Neural progenitor cell (in vitro differentiated cells): ENCODE measurements at regions not wholly inside any gene's neighbourhood (a gene's known extent, or its start where the extent isn't known, plus 50 kb on each side); places are given as distances from the start of the nearest gene placed in this dataset.
A peak's percentile ranks its signal among the peaks of the same experiment; 100 is the strongest.

Experiments
- DNase-seq: peaks from one replicate; pipeline ENCODE4 v3.0.0-alpha.2; 2016; ENCODE audit warnings: low spot score
- H2AFZ ChIP-seq: fragments of 200-600 bp; sonication (generic); replicated peaks from 2 replicates; pipeline ENCODE4 v1.6.1; 2016; ENCODE audit warnings: antibody characterized with exemption
- H3F3A ChIP-seq: fragments of 200-600 bp; sonication (generic); 2 replicates; pipeline ENCODE4 v1.6.1; 2016; ENCODE audit warnings: antibody characterized with exemption, low read depth
- H3K27ac ChIP-seq: fragments of 200-600 bp; sonication (generic); 2 replicates; pipeline ENCODE4 v1.5.1; 2016; ENCODE audit warnings: mild to moderate bottlenecking
- H3K27me3 ChIP-seq: fragments of 200-600 bp; sonication (generic); 2 replicates; pipeline ENCODE4 v1.6.1; 2016; ENCODE audit warnings: mild to moderate bottlenecking, moderate library complexity
- H3K36me3 ChIP-seq: fragments of 200-600 bp; sonication (generic); 2 replicates; pipeline ENCODE4 v1.5.1; 2016
- H3K4me1 ChIP-seq: fragments of 200-600 bp; sonication (generic); 2 replicates; pipeline ENCODE4 v1.6.1; 2016; ENCODE audit warnings: mixed run types
- H3K4me2 ChIP-seq: fragments of 200-600 bp; sonication (generic); 2 replicates; pipeline ENCODE4 v1.6.1; 2016
- H3K4me3 ChIP-seq: fragments of 200-600 bp; sonication (generic); 2 replicates; pipeline ENCODE4 v1.5.1; 2016
- H3K79me2 ChIP-seq: fragments of 200-600 bp; sonication (generic); 2 replicates; pipeline ENCODE4 v1.6.1; 2016; ENCODE audit warnings: low read depth
- H3K9ac ChIP-seq: fragments of 200-600 bp; sonication (generic); 2 replicates; pipeline ENCODE4 v1.6.1; 2016
- H3K9me3 ChIP-seq: fragments of 200-600 bp; sonication (generic); 2 replicates; pipeline ENCODE4 v1.5.1; 2016; ENCODE audit warnings: low read depth
- H4K20me1 ChIP-seq: fragments of 200-600 bp; sonication (generic); 2 replicates; pipeline ENCODE4 v1.6.1; 2016; ENCODE audit warnings: low read depth
- H3K27ac Mint-ChIP-seq: 3 replicates; pipeline ENCODE4 v1.8.0; 2021; ENCODE audit warnings: mixed read lengths
- H3K27me3 Mint-ChIP-seq: 2 replicates; pipeline ENCODE4 v1.8.0; 2022; ENCODE audit warnings: low read depth, mild to moderate bottlenecking, inconsistent platforms, moderate library complexity, mixed read lengths; ENCODE audit not compliant: insufficient read depth
- H3K36me3 Mint-ChIP-seq: 3 replicates; pipeline ENCODE4 v1.8.0; 2021; ENCODE audit warnings: mixed read lengths
- H3K4me1 Mint-ChIP-seq: 3 replicates; pipeline ENCODE4 v1.8.0; 2021; ENCODE audit warnings: mixed read lengths
- H3K4me3 Mint-ChIP-seq: 3 replicates; pipeline ENCODE4 v1.8.0; 2021; ENCODE audit warnings: mild to moderate bottlenecking, moderate library complexity, mixed read lengths
- H3K9me3 Mint-ChIP-seq: 3 replicates; pipeline ENCODE4 v1.8.0; 2020; ENCODE audit warnings: mixed read lengths
- EZH2 ChIP-seq: fragments of 200-600 bp; sonication (generic); IDR thresholded peaks from 2 replicates; pipeline ENCODE4 v1.6.1; 2017; ENCODE audit warnings: antibody characterized with exemption, mild to moderate bottlenecking, moderate library complexity
- EZH2phosphoT487 ChIP-seq: fragments of 200-600 bp; sonication (generic); IDR thresholded peaks from 2 replicates; pipeline ENCODE4 v1.6.1; 2017; ENCODE audit warnings: antibody characterized with exemption
- TF ChIP-seq, protein P1 (sequence below): fragments of 200-600 bp; sonication (generic); IDR thresholded peaks from 2 replicates; pipeline ENCODE4 v1.5.1; 2017; ENCODE audit warnings: antibody characterized with exemption, mild to moderate bottlenecking

DNA sequence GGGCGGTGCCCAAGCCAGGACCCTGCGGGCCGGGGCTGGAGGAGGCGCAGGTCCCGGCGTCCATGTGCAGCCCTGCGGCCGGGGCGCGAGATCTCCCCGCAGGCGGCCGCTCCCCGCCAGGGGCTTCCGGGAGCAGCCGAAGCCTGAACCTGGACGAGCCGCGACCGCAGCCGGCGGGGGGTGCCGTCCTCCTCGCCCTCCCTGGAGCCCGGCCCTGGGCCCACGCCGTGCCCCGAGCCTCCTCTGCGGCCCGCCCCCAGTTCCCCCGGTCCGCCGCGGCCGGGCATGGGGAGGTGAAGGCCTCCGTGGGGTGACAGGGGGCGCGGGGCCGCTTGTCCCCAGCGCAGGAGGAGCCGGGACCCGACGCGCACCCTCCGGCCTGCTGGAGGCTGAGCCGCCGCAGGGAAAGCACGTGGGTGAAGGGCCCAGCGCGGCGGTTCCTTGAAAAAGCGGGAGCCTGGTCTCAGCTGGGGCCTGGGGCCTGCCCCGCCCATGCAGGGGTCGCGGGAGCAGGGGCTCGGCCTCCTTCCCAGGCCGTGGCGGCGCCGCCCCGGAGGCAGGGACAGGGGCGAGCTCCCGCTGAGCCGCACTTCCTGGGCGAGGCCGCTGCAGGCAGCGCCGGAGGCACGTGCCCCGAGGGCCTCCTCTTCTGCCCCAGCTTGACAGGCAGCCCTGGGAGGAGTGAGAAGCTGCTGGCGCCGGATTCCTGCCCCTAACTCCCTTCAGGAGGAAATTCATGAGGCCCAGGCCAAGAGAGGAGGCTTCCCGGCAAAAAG is 55.6 kb upstream of the PPP2R5C start:
- H3K4me3 ChIP-seq = peak overlapping the region; percentile 19
- H3K9me3 ChIP-seq = no peaks in the 10 kb centered on the region
- peaks cover 10% of the 10 kb centered on the region for H3K27me3 Mint-ChIP-seq
- peaks cover 62% of the 10 kb centered on the region for H3K27me3 ChIP-seq
- no peak overlapping the region for H3K9ac ChIP-seq
- H3K4me1 Mint-ChIP-seq = peaks cover 16% of the 10 kb centered on the region
- H2AFZ ChIP-seq = peak overlapping the region; percentile 83
- peak overlapping the region; percentile 70 for H3K4me2 ChIP-seq
- H3K27ac Mint-ChIP-seq = no peak overlapping the region
- no peaks in the 10 kb centered on the region for H3K4me1 ChIP-seq
- TF ChIP-seq EZH2 (peak; percentile 82), EZH2phosphoT487 (no peak)
- TF ChIP-seq, protein P1, sequence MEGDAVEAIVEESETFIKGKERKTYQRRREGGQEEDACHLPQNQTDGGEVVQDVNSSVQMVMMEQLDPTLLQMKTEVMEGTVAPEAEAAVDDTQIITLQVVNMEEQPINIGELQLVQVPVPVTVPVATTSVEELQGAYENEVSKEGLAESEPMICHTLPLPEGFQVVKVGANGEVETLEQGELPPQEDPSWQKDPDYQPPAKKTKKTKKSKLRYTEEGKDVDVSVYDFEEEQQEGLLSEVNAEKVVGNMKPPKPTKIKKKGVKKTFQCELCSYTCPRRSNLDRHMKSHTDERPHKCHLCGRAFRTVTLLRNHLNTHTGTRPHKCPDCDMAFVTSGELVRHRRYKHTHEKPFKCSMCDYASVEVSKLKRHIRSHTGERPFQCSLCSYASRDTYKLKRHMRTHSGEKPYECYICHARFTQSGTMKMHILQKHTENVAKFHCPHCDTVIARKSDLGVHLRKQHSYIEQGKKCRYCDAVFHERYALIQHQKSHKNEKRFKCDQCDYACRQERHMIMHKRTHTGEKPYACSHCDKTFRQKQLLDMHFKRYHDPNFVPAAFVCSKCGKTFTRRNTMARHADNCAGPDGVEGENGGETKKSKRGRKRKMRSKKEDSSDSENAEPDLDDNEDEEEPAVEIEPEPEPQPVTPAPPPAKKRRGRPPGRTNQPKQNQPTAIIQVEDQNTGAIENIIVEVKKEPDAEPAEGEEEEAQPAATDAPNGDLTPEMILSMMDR = no peak
- no peak overlapping the region for H3K27ac ChIP-seq
- DNase-seq = peak; percentile 66
- H3F3A ChIP-seq = peaks cover 9% of the 10 kb centered on the region
- no peaks in the 10 kb centered on the region for H3K9me3 Mint-ChIP-seq
- no peaks in the 10 kb centered on the region for H3K36me3 ChIP-seq
- H4K20me1 ChIP-seq = no peaks in the 10 kb centered on the region
- no peak overlapping the region for H3K4me3 Mint-ChIP-seq
- no peaks in the 10 kb centered on the region for H3K36me3 Mint-ChIP-seq
- H3K79me2 ChIP-seq = no peaks in the 10 kb centered on the region

DNA sequence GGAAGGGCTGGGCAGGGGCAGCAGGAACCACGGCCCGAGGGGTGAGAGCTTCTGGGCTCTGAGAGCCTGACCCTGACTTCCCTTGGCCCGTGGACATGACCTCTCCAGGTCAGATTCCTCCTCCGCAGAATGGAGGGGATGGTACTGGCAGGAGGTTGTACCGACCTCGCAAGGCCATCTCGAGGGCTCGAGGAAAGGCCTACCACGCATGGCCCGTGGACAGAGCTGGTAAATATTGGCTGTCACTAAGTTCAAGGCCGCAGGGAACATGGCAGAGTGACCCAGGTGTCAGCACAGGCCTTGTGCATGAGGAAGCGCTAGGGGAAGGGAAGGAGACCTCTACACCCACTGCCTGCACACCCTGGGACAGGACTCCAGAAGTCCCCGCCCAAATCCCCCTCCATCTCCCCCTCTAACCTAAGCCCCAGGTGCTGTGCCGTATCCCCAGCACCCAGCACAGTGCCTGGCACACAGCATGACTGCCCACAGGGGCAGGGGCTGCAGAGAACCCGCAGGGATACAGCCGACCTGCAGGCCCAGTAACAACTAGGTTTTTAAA is 54.9 kb upstream of the PPP2R5C start:
- no peaks in the 10 kb centered on the region for H3K36me3 Mint-ChIP-seq
- Histone ChIP-seq H3K9ac (no peak overlapping the region), H4K20me1 (no peaks in the 10 kb centered on the region), H3K9me3 (no peaks in the 10 kb centered on the region), H3K4me2 (no peak overlapping the region), H3K79me2 (no peaks in the 10 kb centered on the region), H3K4me3 (no peak overlapping the region), H2AFZ (peak overlapping the region; percentile 7), H3K36me3 (no peaks in the 10 kb centered on the region), H3K27me3 (peaks cover 56% of the 10 kb centered on the region), H3F3A (peaks cover 9% of the 10 kb centered on the region), H3K27ac (no peak overlapping the region), H3K4me1 (no peaks in the 10 kb centered on the region)
- no peak overlapping the region for H3K27ac Mint-ChIP-seq
- no peak overlapping the region for H3K4me3 Mint-ChIP-seq
- no peak for DNase-seq
- no peak for TF ChIP-seq EZH2phosphoT487
- no peak for TF ChIP-seq EZH2
- peaks cover 2% of the 10 kb centered on the region for H3K9me3 Mint-ChIP-seq
- H3K4me1 Mint-ChIP-seq = peaks cover 16% of the 10 kb centered on the region
- peaks cover 10% of the 10 kb centered on the region for H3K27me3 Mint-ChIP-seq

DNA sequence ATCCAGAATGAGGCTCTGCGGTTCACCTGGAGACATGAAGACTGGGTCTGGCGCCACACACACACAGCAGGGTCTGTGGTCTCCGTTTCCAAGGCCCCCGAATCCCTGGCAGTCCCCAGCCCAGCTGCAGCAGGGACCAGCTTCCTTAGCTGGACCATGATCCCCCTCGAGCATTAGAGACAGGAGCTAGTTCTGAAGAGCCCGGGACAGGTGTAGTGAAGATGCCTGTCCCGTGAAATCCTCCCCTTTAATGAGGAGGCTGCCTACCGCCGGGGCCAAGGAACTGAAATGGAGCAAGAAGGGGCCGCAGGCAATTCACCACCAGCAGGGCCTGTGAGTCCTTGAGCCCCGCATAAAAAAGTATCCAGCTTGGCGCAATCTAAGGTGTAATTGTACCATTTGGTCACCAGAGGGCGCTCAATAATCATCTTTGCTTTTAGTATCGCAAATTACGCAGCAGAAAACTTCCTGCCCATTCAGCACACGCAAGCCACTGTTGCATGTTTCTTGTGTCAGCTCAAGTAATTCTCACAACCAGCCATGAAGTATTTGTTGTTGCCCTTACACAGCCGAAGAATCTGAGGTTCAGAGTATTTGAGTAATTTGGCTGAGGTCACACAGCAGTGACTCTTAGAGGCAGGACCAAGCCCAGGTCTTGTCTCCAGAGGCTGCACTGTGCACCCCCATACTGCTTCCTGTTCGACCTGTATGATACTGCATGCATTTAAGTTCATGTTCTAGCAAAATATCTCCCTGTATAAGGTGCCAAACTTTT is 54.3 kb upstream of the PPP2R5C start:
- H3K4me3 Mint-ChIP-seq = no peak overlapping the region
- H3K27me3 Mint-ChIP-seq = peaks cover 10% of the 10 kb centered on the region
- Histone ChIP-seq H3F3A (peaks cover 9% of the 10 kb centered on the region), H2AFZ (peak overlapping the region; percentile 7), H3K79me2 (no peaks in the 10 kb centered on the region), H3K9ac (no peak overlapping the region), H3K27ac (no peak overlapping the region), H4K20me1 (no peaks in the 10 kb centered on the region), H3K4me3 (no peak overlapping the region), H3K36me3 (no peaks in the 10 kb centered on the region), H3K4me1 (no peaks in the 10 kb centered on the region), H3K27me3 (peaks cover 50% of the 10 kb centered on the region), H3K4me2 (no peak overlapping the region), H3K9me3 (no peaks in the 10 kb centered on the region)
- peaks cover 16% of the 10 kb centered on the region for H3K4me1 Mint-ChIP-seq
- H3K9me3 Mint-ChIP-seq = peaks cover 2% of the 10 kb centered on the region
- TF ChIP-seq EZH2phosphoT487 (no peak), EZH2 (no peak)
- TF ChIP-seq, protein P1 = peak; percentile 90
- H3K27ac Mint-ChIP-seq = no peak overlapping the region
- peak; percentile 86 for DNase-seq
- no peaks in the 10 kb centered on the region for H3K36me3 Mint-ChIP-seq
